ENCODE measurements at regions not wholly inside any gene's neighbourhood (a gene's known extent, or its start where the extent isn't known, plus 50 kb on each side); places are given as distances from the start of the nearest gene placed in this dataset.

- peaks cover 4% of the 10 kb centered on the region; the same call in 1 of the 2 replicates for H3K4me1 ChIP-seq (ENCODE audit: insufficient read depth)
- Mint-ChIP-seq H3K27me3 (ENCODE audit: insufficient read depth, low read depth, poor library complexity) (no peaks in the 10 kb centered on the region), H3K9me3 (no peaks in the 10 kb centered on the region), H3K4me3 (no peak overlapping the region), H3K27ac (no peak overlapping the region), H3K36me3 (ENCODE audit: low read depth) (no peaks in the 10 kb centered on the region), H3K4me1 (peaks cover 10% of the 10 kb centered on the region)
- no peaks in the 10 kb centered on the region for H3K9me2 ChIP-seq (ENCODE audit: insufficient read depth)
- H3K27ac ChIP-seq (ENCODE audit: low read depth) = no peak overlapping the region
- no peaks in the 10 kb centered on the region for H3F3A ChIP-seq (replicated peaks; ENCODE audit: low read depth)
- H3K36me3 ChIP-seq (ENCODE audit: insufficient read depth) = no peaks in the 10 kb centered on the region
- no peaks in the 10 kb centered on the region for H4K20me1 ChIP-seq (replicated peaks; ENCODE audit: insufficient read depth)
- no peak overlapping the region for H2AFZ ChIP-seq
- no peak for TF ChIP-seq ZNF462 (CRISPR knock-in tag; IDR thresholded peaks at IDR 0.05)
- TF ChIP-seq NANOG (IDR thresholded peaks at IDR 0.05; ENCODE audit: borderline replicate concordance) = no peak
- TF ChIP-seq CREB1 (CRISPR knock-in tag; IDR thresholded peaks at IDR 0.05; ENCODE audit: low read depth) = no peak
- TF ChIP-seq ZNF331 (CRISPR knock-in tag; IDR thresholded peaks at IDR 0.05; ENCODE audit: low read depth) = no peak
- no peak for TF ChIP-seq CTCF (conservative IDR thresholded peaks at IDR 0.05; ENCODE audit: low read depth in 2 of 2)
- ATAC-seq (no peak), DNase-seq (ENCODE audit: low spot score) (no peak)
- no peak overlapping the region for H3K4me2 ChIP-seq
- no peak overlapping the region for H3K4me3 ChIP-seq
- no peaks in the 10 kb centered on the region for H3K79me2 ChIP-seq (replicated peaks; ENCODE audit: insufficient read depth)
- no peaks in the 10 kb centered on the region for H3K27me3 ChIP-seq (ENCODE audit: insufficient read depth)
These were observed 131.7 kb downstream of the PSMG1 start for GRCh38 chr21:39051588-39051949.
